ENCODE measurements at regions not wholly inside any gene's neighbourhood (a gene's known extent, or its start where the extent isn't known, plus 50 kb on each side); places are given as distances from the start of the nearest gene placed in this dataset.

GRCh38 chr13:100946588-100946987 lies 272.0 kb upstream of the TMTC4 start:
- Histone ChIP-seq H3K27ac (ENCODE audit: control insufficient read depth, insufficient read depth, low read length) (no peak overlapping the region), H3K27me3 (ENCODE audit: control insufficient read depth, extremely low read depth, insufficient read depth, low read length) (no peaks in the 10 kb centered on the region), H3K9ac (ENCODE audit: control insufficient read depth, extremely low read depth, insufficient read depth, low read length) (no peak overlapping the region), H3K9me1 (ENCODE audit: control insufficient read depth, extremely low read depth, insufficient read depth, low read length) (no peaks in the 10 kb centered on the region), H3K79me2 (ENCODE audit: control insufficient read depth, insufficient read depth, low read length) (no peaks in the 10 kb centered on the region), H3K36me3 (ENCODE audit: control insufficient read depth in 2 of 2, extremely low read depth in 1 of 2, insufficient read depth in 2 of 2, low read length in 2 of 2) (no peaks in the 10 kb centered on the region), H3K4me3 (ENCODE audit: control insufficient read depth in 2 of 3, extremely low read depth in 1 of 3, insufficient read depth in 2 of 3, low read depth in 1 of 3, low read length in 3 of 3) (no peak overlapping the region), H2AFZ (ENCODE audit: control insufficient read depth, low read length) (no peak overlapping the region), H3K4me2 (ENCODE audit: control insufficient read depth, extremely low read depth, insufficient read depth, low read depth, low read length) (no peak overlapping the region), H4K20me1 (ENCODE audit: control insufficient read depth, extremely low read depth, insufficient read depth, low read length) (no peaks in the 10 kb centered on the region), H3K4me1 (ENCODE audit: control insufficient read depth, extremely low read depth, insufficient read depth, low read length) (no peaks in the 10 kb centered on the region), H3K9me3 (ENCODE audit: control insufficient read depth, low read depth, low read length) (no peaks in the 10 kb centered on the region)
- DNase-seq (ENCODE audit: low read depth, low spot score): no peak
- dilution Hi-C loops (cut with MboI; ENCODE audit: extremely low pct_ligation_motif_present, low sequenced_read_pairs): no loop called here
- FAIRE-seq: no peak
- TF ChIP-seq CTCF (optimal IDR thresholded peaks at IDR 0.05 in 1 of 3, IDR thresholded peaks at IDR 0.05 in 1 of 3, conservative IDR thresholded peaks at IDR 0.05 in 1 of 3; ENCODE audit: extremely low read depth in 1 of 3, insufficient read depth in 2 of 3, low read length in 3 of 3): no peak
- TF ChIP-seq EZH2 (IDR thresholded peaks at IDR 0.05; ENCODE audit: low read length): no peak

- TF ChIP-seq CTCF (optimal IDR thresholded peaks at IDR 0.05 in 1 of 3, IDR thresholded peaks at IDR 0.05 in 1 of 3, conservative IDR thresholded peaks at IDR 0.05 in 1 of 3; ENCODE audit: extremely low read depth in 1 of 3, insufficient read depth in 2 of 3, low read length in 3 of 3) (no peak), EZH2 (IDR thresholded peaks at IDR 0.05; ENCODE audit: low read length) (no peak)
- Histone ChIP-seq H3K4me3 (ENCODE audit: control insufficient read depth in 2 of 3, extremely low read depth in 1 of 3, insufficient read depth in 2 of 3, low read depth in 1 of 3, low read length in 3 of 3) (no peak overlapping the region), H3K9ac (ENCODE audit: control insufficient read depth, extremely low read depth, insufficient read depth, low read length) (no peak overlapping the region), H4K20me1 (ENCODE audit: control insufficient read depth, extremely low read depth, insufficient read depth, low read length) (no peaks in the 10 kb centered on the region), H3K9me3 (ENCODE audit: control insufficient read depth, low read depth, low read length) (no peaks in the 10 kb centered on the region), H3K27ac (ENCODE audit: control insufficient read depth, insufficient read depth, low read length) (no peak overlapping the region), H3K4me2 (ENCODE audit: control insufficient read depth, extremely low read depth, insufficient read depth, low read depth, low read length) (no peak overlapping the region), H3K36me3 (ENCODE audit: control insufficient read depth in 2 of 2, extremely low read depth in 1 of 2, insufficient read depth in 2 of 2, low read length in 2 of 2) (no peaks in the 10 kb centered on the region), H3K4me1 (ENCODE audit: control insufficient read depth, extremely low read depth, insufficient read depth, low read length) (no peaks in the 10 kb centered on the region), H3K79me2 (ENCODE audit: control insufficient read depth, insufficient read depth, low read length) (no peaks in the 10 kb centered on the region), H2AFZ (ENCODE audit: control insufficient read depth, low read length) (no peak overlapping the region), H3K9me1 (ENCODE audit: control insufficient read depth, extremely low read depth, insufficient read depth, low read length) (no peaks in the 10 kb centered on the region), H3K27me3 (ENCODE audit: control insufficient read depth, extremely low read depth, insufficient read depth, low read length) (no peaks in the 10 kb centered on the region)
- dilution Hi-C loops (cut with MboI; ENCODE audit: extremely low pct_ligation_motif_present, low sequenced_read_pairs): no loop called here
- DNase-seq (ENCODE audit: low read depth, low spot score) (no peak), FAIRE-seq (no peak)
Measured at GRCh38 chr13:100944791-100945345, 270.3 kb upstream of the TMTC4 start.
